ENCODE measurements at regions not wholly inside any gene's neighbourhood (a gene's known extent, or its start where the extent isn't known, plus 50 kb on each side); places are given as distances from the start of the nearest gene placed in this dataset.
A peak's percentile ranks its signal among the peaks of the same experiment; 100 is the strongest.

DNA sequence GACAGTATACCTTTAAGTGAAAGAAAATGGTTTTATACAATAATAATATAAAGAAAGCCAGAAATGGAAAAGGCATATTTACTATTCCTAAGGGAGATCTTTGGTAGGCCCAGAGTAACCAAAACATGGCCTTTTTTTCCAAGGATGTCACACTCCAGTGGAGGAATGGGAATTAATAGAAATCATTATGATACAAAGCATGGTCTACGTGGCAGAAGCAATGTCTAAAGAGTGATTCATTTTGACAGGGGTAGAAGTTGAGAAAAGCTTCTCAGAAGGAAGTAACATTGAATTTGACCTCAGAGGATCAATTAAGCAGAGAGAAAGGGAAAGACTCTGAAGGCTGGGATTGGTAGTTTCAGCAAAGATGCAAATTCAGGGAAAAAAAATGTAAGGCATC is 208.6 kb downstream of the BTG1 start:
- Histone ChIP-seq H3K36me3 (ENCODE audit: insufficient read depth, low read length) (no peaks in the 10 kb centered on the region), H3K4me3 (ENCODE audit: low read depth in 1 of 2, low read length in 2 of 2) (no peak overlapping the region), H2AFZ (ENCODE audit: low read depth, low read length) (no peak overlapping the region), H3K9me3 (ENCODE audit: insufficient read depth, low read length, severe bottlenecking) (no peaks in the 10 kb centered on the region), H3K4me1 (ENCODE audit: insufficient read depth, low read length) (no peaks in the 10 kb centered on the region), H3K27me3 (ENCODE audit: insufficient read depth, low read length, poor library complexity) (no peaks in the 10 kb centered on the region), H3K4me2 (ENCODE audit: insufficient read depth, low read length) (no peak overlapping the region), H3K79me2 (ENCODE audit: insufficient read depth, low read length) (no peaks in the 10 kb centered on the region), H4K20me1 (ENCODE audit: insufficient read depth, low read length) (no peaks in the 10 kb centered on the region), H3K27ac (ENCODE audit: low read length) (no peak overlapping the region), H3K9ac (ENCODE audit: low read depth, low read length) (no peak overlapping the region)
- ATAC-seq (ENCODE audit: insufficient read depth, low read depth) (no peak), DNase-seq (no peak)
- no peak for TF ChIP-seq EZH2 (IDR thresholded peaks at IDR 0.05; ENCODE audit: borderline replicate concordance, low read depth, low read length, severe bottlenecking)
- TF ChIP-seq, protein P1, sequence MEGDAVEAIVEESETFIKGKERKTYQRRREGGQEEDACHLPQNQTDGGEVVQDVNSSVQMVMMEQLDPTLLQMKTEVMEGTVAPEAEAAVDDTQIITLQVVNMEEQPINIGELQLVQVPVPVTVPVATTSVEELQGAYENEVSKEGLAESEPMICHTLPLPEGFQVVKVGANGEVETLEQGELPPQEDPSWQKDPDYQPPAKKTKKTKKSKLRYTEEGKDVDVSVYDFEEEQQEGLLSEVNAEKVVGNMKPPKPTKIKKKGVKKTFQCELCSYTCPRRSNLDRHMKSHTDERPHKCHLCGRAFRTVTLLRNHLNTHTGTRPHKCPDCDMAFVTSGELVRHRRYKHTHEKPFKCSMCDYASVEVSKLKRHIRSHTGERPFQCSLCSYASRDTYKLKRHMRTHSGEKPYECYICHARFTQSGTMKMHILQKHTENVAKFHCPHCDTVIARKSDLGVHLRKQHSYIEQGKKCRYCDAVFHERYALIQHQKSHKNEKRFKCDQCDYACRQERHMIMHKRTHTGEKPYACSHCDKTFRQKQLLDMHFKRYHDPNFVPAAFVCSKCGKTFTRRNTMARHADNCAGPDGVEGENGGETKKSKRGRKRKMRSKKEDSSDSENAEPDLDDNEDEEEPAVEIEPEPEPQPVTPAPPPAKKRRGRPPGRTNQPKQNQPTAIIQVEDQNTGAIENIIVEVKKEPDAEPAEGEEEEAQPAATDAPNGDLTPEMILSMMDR (IDR thresholded peaks at IDR 0.05; ENCODE audit: borderline replicate concordance, extremely low read depth, low read length, poor library complexity, severe bottlenecking) = no peak

DNA sequence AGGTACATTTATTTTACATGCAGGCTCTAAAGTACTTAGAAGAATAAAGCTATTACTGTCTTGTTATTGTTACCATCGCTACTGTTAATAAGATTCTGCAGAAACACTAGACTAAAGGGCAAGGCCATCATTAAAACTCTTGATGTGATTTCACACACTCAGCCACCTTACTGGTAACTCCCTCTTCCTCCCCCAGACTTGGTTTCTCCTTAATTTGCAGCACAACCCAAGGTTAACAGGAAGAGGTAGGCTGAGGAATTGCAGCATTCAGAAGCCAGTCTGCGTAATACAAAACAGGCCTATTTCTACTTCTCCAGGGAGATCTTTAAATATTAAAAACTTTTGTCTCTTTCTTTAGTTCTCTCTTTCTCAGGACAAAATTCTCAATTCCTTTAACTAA is 210.3 kb downstream of the BTG1 start:
- Histone ChIP-seq H3K9ac (ENCODE audit: low read depth, low read length) (no peak overlapping the region), H3K36me3 (ENCODE audit: insufficient read depth, low read length) (no peaks in the 10 kb centered on the region), H3K4me1 (ENCODE audit: insufficient read depth, low read length) (no peaks in the 10 kb centered on the region), H3K79me2 (ENCODE audit: insufficient read depth, low read length) (no peaks in the 10 kb centered on the region), H3K4me2 (ENCODE audit: insufficient read depth, low read length) (no peak overlapping the region), H4K20me1 (ENCODE audit: insufficient read depth, low read length) (no peaks in the 10 kb centered on the region), H2AFZ (ENCODE audit: low read depth, low read length) (0 out of 2 replicates have a peak overlapping the region, but pooled peaks have one; percentile 19), H3K4me3 (ENCODE audit: low read depth in 1 of 2, low read length in 2 of 2) (no peak overlapping the region), H3K27me3 (ENCODE audit: insufficient read depth, low read length, poor library complexity) (no peaks in the 10 kb centered on the region), H3K9me3 (ENCODE audit: insufficient read depth, low read length, severe bottlenecking) (no peaks in the 10 kb centered on the region), H3K27ac (ENCODE audit: low read length) (no peak overlapping the region)
- TF ChIP-seq EZH2 (IDR thresholded peaks at IDR 0.05; ENCODE audit: borderline replicate concordance, low read depth, low read length, severe bottlenecking) = no peak
- TF ChIP-seq, protein P1 (IDR thresholded peaks at IDR 0.05; ENCODE audit: borderline replicate concordance, extremely low read depth, low read length, poor library complexity, severe bottlenecking) = no peak
- no peak for DNase-seq
- ATAC-seq (ENCODE audit: insufficient read depth, low read depth) = no peak

DNA sequence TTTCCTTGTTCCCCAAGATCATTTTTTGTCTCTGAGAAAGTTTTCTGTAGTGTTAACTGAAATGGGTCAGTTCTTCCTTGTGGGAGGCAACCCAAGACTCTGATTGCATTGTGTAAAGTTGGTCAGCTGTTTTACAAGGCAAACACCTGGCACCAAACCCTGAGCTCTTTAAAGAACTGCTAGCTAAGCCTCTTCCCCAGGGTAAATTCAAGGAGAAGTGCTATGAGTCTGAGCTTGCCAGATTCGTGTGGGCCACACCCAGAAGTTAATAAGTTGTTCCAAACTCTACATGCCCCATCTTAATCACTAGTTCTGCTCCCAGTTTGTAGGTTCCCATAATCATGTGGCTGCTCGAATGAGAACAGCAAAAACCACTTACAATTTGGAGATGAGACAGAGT is 214.5 kb downstream of the BTG1 start:
- no peak overlapping the region for H3K27ac ChIP-seq (ENCODE audit: low read length)
- no peak for ATAC-seq (ENCODE audit: insufficient read depth, low read depth)
- no peak overlapping the region for H3K4me3 ChIP-seq (ENCODE audit: low read depth in 1 of 2, low read length in 2 of 2)
- no peak overlapping the region for H2AFZ ChIP-seq (ENCODE audit: low read depth, low read length)
- no peaks in the 10 kb centered on the region for H3K4me1 ChIP-seq (ENCODE audit: insufficient read depth, low read length)
- H3K9ac ChIP-seq (ENCODE audit: low read depth, low read length) = no peak overlapping the region
- H3K9me3 ChIP-seq (ENCODE audit: insufficient read depth, low read length, severe bottlenecking) = no peaks in the 10 kb centered on the region
- no peak overlapping the region for H3K4me2 ChIP-seq (ENCODE audit: insufficient read depth, low read length)
- DNase-seq = no peak
- no peaks in the 10 kb centered on the region for H3K36me3 ChIP-seq (ENCODE audit: insufficient read depth, low read length)
- no peaks in the 10 kb centered on the region for H3K79me2 ChIP-seq (ENCODE audit: insufficient read depth, low read length)
- no peaks in the 10 kb centered on the region for H3K27me3 ChIP-seq (ENCODE audit: insufficient read depth, low read length, poor library complexity)
- TF ChIP-seq, protein P1 (IDR thresholded peaks at IDR 0.05; ENCODE audit: borderline replicate concordance, extremely low read depth, low read length, poor library complexity, severe bottlenecking) = no peak
- no peak for TF ChIP-seq EZH2 (IDR thresholded peaks at IDR 0.05; ENCODE audit: borderline replicate concordance, low read depth, low read length, severe bottlenecking)
- no peaks in the 10 kb centered on the region for H4K20me1 ChIP-seq (ENCODE audit: insufficient read depth, low read length)

DNA sequence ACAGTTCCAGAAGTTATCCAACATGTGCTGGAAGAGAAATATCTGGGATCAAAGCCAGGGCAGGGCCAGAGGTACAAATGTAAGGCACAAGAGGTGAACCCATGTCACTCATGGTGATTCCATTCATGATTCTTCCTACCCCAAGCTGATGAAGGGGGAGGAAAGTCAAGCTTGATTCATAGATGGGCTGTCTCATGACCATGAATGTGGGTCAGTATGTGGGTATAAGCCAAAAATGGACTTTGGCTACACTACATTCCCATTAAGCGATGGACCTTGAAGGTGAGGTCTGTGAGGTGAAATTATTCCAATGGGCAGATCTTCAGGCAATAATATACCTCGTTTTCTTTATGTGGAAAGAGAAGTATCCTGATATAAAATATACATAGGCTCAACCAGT is 217.1 kb downstream of the BTG1 start:
- no peaks in the 10 kb centered on the region for H3K9me3 ChIP-seq (ENCODE audit: insufficient read depth, low read length, severe bottlenecking)
- ATAC-seq (ENCODE audit: insufficient read depth, low read depth) = no peak
- H3K79me2 ChIP-seq (ENCODE audit: insufficient read depth, low read length) = no peaks in the 10 kb centered on the region
- DNase-seq = no peak
- H2AFZ ChIP-seq (ENCODE audit: low read depth, low read length) = no peak overlapping the region
- no peaks in the 10 kb centered on the region for H3K27me3 ChIP-seq (ENCODE audit: insufficient read depth, low read length, poor library complexity)
- TF ChIP-seq, protein P1 (IDR thresholded peaks at IDR 0.05; ENCODE audit: borderline replicate concordance, extremely low read depth, low read length, poor library complexity, severe bottlenecking) = no peak
- TF ChIP-seq EZH2 (IDR thresholded peaks at IDR 0.05; ENCODE audit: borderline replicate concordance, low read depth, low read length, severe bottlenecking) = no peak
- H3K4me3 ChIP-seq (ENCODE audit: low read depth in 1 of 2, low read length in 2 of 2) = no peak overlapping the region
- H3K9ac ChIP-seq (ENCODE audit: low read depth, low read length) = no peak overlapping the region
- no peaks in the 10 kb centered on the region for H4K20me1 ChIP-seq (ENCODE audit: insufficient read depth, low read length)
- no peak overlapping the region for H3K4me2 ChIP-seq (ENCODE audit: insufficient read depth, low read length)
- H3K36me3 ChIP-seq (ENCODE audit: insufficient read depth, low read length) = no peaks in the 10 kb centered on the region
- no peak overlapping the region for H3K27ac ChIP-seq (ENCODE audit: low read length)
- H3K4me1 ChIP-seq (ENCODE audit: insufficient read depth, low read length) = no peaks in the 10 kb centered on the region
